ENCODE measurements at regions not wholly inside any gene's neighbourhood (a gene's known extent, or its start where the extent isn't known, plus 50 kb on each side); places are given as distances from the start of the nearest gene placed in this dataset.

DNA sequence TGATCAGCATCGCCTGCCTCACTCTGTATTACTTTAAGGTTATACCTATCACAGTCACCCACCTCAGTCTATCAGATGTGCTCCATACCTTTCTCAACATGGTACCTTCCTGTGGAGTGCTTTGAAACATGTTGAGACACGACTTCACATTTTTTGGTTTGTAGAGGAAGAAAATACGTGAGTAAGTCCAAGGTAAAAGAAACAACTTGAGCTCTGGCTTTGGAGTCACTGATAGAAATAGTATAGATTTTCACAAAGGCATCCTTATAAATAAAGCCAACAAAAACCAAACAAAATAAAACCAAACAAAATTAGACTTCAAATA is 77.5 kb upstream of the HMHB1 start:
- Mint-ChIP-seq H3K27ac (no peak overlapping the region), H3K36me3 (no peaks in the 10 kb centered on the region), H3K27me3 (ENCODE audit: low read depth) (no peaks in the 10 kb centered on the region; the same call in 1 of the 2 replicates), H3K9me3 (0 out of 2 replicates have a peak, but pooled peaks cover 5% of the 10 kb centered on the region), H3K4me3 (no peak overlapping the region), H3K4me1 (peaks cover 26% of the 10 kb centered on the region)
- DNase-seq (ENCODE audit: low spot score) (no peak), ATAC-seq (no peak)
- TF ChIP-seq MLX (CRISPR knock-in tag; IDR thresholded peaks at IDR 0.05) (no peak), SOX15 (CRISPR knock-in tag; IDR thresholded peaks at IDR 0.05) (no peak), ZNF416 (CRISPR knock-in tag; IDR thresholded peaks at IDR 0.05) (no peak), CTCF (IDR thresholded peaks at IDR 0.05) (no peak), OVOL2 (CRISPR knock-in tag; IDR thresholded peaks at IDR 0.05; ENCODE audit: borderline replicate concordance) (no peak), TCF7 (CRISPR knock-in tag; IDR thresholded peaks at IDR 0.05; ENCODE audit: low read depth) (no peak), ZNF138 (CRISPR knock-in tag; conservative IDR thresholded peaks at IDR 0.05) (no peak)
- TF ChIP-seq, protein P1, sequence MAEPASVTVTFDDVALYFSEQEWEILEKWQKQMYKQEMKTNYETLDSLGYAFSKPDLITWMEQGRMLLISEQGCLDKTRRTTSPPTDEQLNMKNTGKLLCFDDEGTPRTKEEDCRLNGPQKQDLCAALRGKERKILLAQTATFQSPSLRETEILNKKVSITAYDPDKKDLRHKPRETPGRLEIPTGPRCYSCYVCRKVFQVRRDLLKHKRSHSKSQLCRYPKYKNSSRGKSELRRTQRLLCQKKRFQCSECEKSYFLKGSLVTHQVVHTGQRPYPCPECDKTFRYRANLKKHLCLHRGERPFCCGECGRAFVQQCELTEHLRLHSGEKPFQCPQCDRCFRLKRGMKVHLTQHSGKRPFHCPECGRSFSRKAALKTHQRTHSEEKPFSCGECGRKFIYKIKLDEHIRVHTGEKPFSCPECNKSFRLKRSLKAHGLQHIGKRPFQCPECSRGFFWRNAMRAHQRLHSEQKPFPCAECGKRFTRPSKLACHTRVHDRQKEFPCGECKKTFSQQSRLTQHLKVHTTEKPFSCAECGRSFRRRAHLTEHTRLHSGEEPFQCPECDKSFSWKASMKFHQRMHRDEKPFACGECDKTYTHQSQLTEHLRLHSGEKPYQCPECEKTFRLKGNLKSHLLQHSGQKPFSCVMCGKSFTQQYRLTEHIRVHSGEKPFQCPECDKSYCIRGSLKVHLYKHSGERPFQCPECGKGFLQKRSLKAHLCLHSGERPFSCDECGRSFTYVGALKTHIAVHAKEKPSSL (CRISPR knock-in tag; conservative IDR thresholded peaks at IDR 0.05): no peak
- TF ChIP-seq, protein P2, sequence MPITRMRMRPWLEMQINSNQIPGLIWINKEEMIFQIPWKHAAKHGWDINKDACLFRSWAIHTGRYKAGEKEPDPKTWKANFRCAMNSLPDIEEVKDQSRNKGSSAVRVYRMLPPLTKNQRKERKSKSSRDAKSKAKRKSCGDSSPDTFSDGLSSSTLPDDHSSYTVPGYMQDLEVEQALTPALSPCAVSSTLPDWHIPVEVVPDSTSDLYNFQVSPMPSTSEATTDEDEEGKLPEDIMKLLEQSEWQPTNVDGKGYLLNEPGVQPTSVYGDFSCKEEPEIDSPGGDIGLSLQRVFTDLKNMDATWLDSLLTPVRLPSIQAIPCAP (CRISPR knock-in tag; IDR thresholded peaks at IDR 0.05): no peak
- CTCF ChIA-PET: no interaction called here
- POLR2A ChIA-PET: interaction anchor here (0.7 kb wide), 1 partner anchor 867 kb away, joined by 4 read pairs; no protein-coding TSS in a partner anchor

GRCh38 chr5:143733665-143734455 is 78.1 kb upstream of the HMHB1 start:
- Mint-ChIP-seq H3K27ac (no peak overlapping the region; the same call in 1 of the 2 replicates), H3K4me1 (peaks cover 26% of the 10 kb centered on the region), H3K9me3 (0 out of 2 replicates have a peak, but pooled peaks cover 5% of the 10 kb centered on the region), H3K4me3 (no peak overlapping the region), H3K36me3 (no peaks in the 10 kb centered on the region), H3K27me3 (ENCODE audit: low read depth) (no peaks in the 10 kb centered on the region; the same call in 1 of the 2 replicates)
- peak; percentile 84 for ATAC-seq
- TF ChIP-seq FOXK1 (CRISPR knock-in tag; IDR thresholded peaks at IDR 0.05) (no peak), TEAD4 (CRISPR knock-in tag; IDR thresholded peaks at IDR 0.05) (no peak), RELA (CRISPR knock-in tag; IDR thresholded peaks at IDR 0.05; ENCODE audit: borderline replicate concordance) (no peak), E2F4 (CRISPR knock-in tag; IDR thresholded peaks at IDR 0.05; ENCODE audit: borderline replicate concordance, low read depth) (no peak), PRRX2 (CRISPR knock-in tag; IDR thresholded peaks at IDR 0.05) (no peak), ZNF396 (CRISPR knock-in tag; IDR thresholded peaks at IDR 0.05; ENCODE audit: borderline replicate concordance) (no peak), TEAD1 (CRISPR knock-in tag; IDR thresholded peaks at IDR 0.05) (no peak), ATF2 (CRISPR knock-in tag; IDR thresholded peaks at IDR 0.05; ENCODE audit: borderline replicate concordance, low read depth) (no peak), ZNF317 (CRISPR knock-in tag; IDR thresholded peaks at IDR 0.05; ENCODE audit: borderline replicate concordance, low read depth) (no peak)
- TF ChIP-seq, protein P3, sequence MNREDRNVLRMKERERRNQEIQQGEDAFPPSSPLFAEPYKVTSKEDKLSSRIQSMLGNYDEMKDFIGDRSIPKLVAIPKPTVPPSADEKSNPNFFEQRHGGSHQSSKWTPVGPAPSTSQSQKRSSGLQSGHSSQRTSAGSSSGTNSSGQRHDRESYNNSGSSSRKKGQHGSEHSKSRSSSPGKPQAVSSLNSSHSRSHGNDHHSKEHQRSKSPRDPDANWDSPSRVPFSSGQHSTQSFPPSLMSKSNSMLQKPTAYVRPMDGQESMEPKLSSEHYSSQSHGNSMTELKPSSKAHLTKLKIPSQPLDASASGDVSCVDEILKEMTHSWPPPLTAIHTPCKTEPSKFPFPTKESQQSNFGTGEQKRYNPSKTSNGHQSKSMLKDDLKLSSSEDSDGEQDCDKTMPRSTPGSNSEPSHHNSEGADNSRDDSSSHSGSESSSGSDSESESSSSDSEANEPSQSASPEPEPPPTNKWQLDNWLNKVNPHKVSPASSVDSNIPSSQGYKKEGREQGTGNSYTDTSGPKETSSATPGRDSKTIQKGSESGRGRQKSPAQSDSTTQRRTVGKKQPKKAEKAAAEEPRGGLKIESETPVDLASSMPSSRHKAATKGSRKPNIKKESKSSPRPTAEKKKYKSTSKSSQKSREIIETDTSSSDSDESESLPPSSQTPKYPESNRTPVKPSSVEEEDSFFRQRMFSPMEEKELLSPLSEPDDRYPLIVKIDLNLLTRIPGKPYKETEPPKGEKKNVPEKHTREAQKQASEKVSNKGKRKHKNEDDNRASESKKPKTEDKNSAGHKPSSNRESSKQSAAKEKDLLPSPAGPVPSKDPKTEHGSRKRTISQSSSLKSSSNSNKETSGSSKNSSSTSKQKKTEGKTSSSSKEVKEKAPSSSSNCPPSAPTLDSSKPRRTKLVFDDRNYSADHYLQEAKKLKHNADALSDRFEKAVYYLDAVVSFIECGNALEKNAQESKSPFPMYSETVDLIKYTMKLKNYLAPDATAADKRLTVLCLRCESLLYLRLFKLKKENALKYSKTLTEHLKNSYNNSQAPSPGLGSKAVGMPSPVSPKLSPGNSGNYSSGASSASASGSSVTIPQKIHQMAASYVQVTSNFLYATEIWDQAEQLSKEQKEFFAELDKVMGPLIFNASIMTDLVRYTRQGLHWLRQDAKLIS (CRISPR knock-in tag; IDR thresholded peaks at IDR 0.05; ENCODE audit: borderline replicate concordance): no peak
- TF ChIP-seq, protein P4, sequence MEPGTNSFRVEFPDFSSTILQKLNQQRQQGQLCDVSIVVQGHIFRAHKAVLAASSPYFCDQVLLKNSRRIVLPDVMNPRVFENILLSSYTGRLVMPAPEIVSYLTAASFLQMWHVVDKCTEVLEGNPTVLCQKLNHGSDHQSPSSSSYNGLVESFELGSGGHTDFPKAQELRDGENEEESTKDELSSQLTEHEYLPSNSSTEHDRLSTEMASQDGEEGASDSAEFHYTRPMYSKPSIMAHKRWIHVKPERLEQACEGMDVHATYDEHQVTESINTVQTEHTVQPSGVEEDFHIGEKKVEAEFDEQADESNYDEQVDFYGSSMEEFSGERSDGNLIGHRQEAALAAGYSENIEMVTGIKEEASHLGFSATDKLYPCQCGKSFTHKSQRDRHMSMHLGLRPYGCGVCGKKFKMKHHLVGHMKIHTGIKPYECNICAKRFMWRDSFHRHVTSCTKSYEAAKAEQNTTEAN (CRISPR knock-in tag; IDR thresholded peaks at IDR 0.05): no peak
- POLR2A ChIA-PET: interaction anchor here (0.7 kb wide), 1 partner anchor 866 kb away, joined by 4 read pairs; no protein-coding TSS in a partner anchor
- no peak for DNase-seq (ENCODE audit: low spot score)
- CTCF ChIA-PET: no interaction called here
